ENCODE measurements at regions not wholly inside any gene's neighbourhood (a gene's known extent, or its start where the extent isn't known, plus 50 kb on each side); places are given as distances from the start of the nearest gene placed in this dataset.

DNA sequence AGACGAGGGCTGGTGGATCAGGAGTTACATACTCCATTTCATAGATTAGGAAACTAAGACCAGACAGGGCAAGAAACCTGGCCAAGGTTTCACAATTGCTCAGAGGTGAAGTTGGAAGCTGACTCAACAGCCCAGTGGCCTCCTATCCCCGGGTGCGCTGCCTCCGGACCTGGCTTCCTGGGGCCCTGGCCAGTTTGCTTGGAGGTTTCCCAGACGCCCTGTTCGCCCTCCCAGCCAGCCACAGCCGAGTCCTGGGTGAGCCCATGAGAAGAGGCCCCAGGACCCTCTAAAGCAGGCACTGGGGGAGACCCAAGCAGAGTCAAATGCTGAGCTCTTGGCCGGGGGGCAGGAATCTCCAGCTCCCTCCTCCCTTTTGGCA, 180.1 kb downstream of the ZBTB18 start:
- TF ChIP-seq TAF1 (IDR thresholded peaks at IDR 0.05; ENCODE audit: low read depth) (no peak), CTCF (IDR thresholded peaks at IDR 0.05; ENCODE audit: poor library complexity, severe bottlenecking) (no peak), EZH2 (IDR thresholded peaks at IDR 0.05; ENCODE audit: borderline replicate concordance, insufficient read depth, low read length, poor library complexity, severe bottlenecking) (no peak), MXI1 (conservative IDR thresholded peaks at IDR 0.05; ENCODE audit: poor library complexity, severe bottlenecking) (no peak)
